Mucosa of rectum (tissue), 2 donors: ENCODE measurements at regions not wholly inside any gene's neighbourhood (a gene's known extent, or its start where the extent isn't known, plus 50 kb on each side); places are given as distances from the start of the nearest gene placed in this dataset.
"Not testable (repeated sequence)": the region's sequence is repeated elsewhere in the genome, so short reads cannot be mapped to it uniquely, and the experiment has no call there.

ENCODE experiments used
- H3K27ac ChIP-seq, 2 donors: one replicate each; pipeline ENCODE4 v1.7.0; 2013; ENCODE audit warnings: inconsistent platforms in 2 of 2, low read depth in 2 of 2, low read length in 2 of 2
- H3K27me3 ChIP-seq, 2 donors: one replicate each; pipeline ENCODE4 v1.7.0; 2013; ENCODE audit warnings: low read length in 2 of 2; ENCODE audit not compliant: control insufficient read depth in 2 of 2, insufficient read depth in 2 of 2
- H3K36me3 ChIP-seq, 2 donors: one replicate each; pipeline ENCODE4 v1.7.0; 2013; ENCODE audit warnings: low read length in 2 of 2; ENCODE audit not compliant: control insufficient read depth in 2 of 2, insufficient read depth in 2 of 2
- H3K4me1 ChIP-seq, 2 donors: one replicate each; pipeline ENCODE4 v1.7.0; 2013; ENCODE audit warnings: low read length in 2 of 2, mild to moderate bottlenecking in 1 of 2; ENCODE audit not compliant: control insufficient read depth in 2 of 2, insufficient read depth in 2 of 2
- H3K4me3 ChIP-seq, 2 donors: one replicate each; pipeline ENCODE4 v1.7.0; 2013; ENCODE audit warnings: low read length in 2 of 2
- H3K9ac ChIP-seq, 2 donors: one replicate each; pipeline ENCODE4 v1.7.0; 2013; ENCODE audit warnings: low read length in 2 of 2, low read depth in 1 of 2, mild to moderate bottlenecking in 1 of 2
- H3K9me3 ChIP-seq, 2 donors: one replicate each; pipeline ENCODE4 v1.7.0; 2013; ENCODE audit warnings: low read length in 2 of 2; ENCODE audit not compliant: control insufficient read depth in 2 of 2
- donor health status: healthy.
- donor health status: Normal muscosa, but diverticular disease.

DNA sequence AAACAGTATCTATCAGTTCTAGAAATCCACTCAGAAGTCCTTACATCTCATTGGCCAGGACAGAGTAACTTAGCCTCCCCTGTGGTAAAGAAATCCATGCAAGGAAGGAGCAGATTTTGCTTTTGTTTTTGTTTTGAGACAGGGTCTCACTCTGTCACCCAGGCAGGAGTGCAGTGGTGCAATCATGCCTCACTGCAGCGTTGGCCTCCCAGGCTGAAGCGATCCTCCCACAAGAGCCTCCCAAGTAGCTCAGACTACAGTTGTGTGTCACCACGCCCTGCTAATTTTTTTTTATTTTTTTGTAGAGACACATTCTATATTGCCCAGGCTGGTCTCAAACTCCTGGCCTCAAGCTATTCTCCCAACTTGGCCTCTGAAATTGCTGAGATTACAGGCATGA is 185.1 kb downstream of the NRP2 start:
- H3K4me1 ChIP-seq, result no peaks in the 10 kb centered on the region
- no peak overlapping the region for H3K4me3 ChIP-seq
- H3K36me3 ChIP-seq, result no peaks in the 10 kb centered on the region
- no peak overlapping the region for H3K27ac ChIP-seq
- no peaks in the 10 kb centered on the region for H3K27me3 ChIP-seq
- no peak overlapping the region for H3K9ac ChIP-seq
- H3K9me3 ChIP-seq, result no peaks in the 10 kb centered on the region

DNA sequence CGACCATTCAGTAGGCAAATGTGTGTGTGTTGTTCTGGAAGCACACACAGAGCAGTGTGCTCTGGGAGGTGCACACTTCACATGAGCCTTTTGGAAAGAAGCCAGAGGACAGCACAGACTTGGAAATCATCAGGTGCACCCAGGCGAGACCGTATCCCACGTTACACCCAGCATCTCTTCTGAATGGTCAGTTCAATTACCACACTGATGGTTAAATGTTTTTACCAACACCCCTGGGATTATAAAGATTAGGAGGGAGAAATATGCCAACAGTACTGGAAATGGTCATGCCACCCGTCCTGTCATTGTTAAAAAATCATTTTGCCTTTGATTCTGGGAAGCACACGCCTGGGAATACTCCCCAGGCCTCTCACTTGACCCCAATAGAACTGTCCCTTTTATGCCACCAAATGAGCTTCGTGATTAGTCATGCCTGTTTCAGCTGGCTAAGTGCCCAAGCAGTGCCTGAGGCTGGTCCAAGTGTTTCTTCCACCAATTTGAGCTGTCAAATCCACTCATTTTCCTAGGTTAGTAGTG is 183.7 kb downstream of the NRP2 start:
- Histone ChIP-seq H3K9ac (no peak overlapping the region), H3K36me3 (no peaks in the 10 kb centered on the region), H3K27me3 (no peaks in the 10 kb centered on the region), H3K4me3 (no peak overlapping the region), H3K9me3 (no peaks in the 10 kb centered on the region), H3K27ac (no peak overlapping the region), H3K4me1 (no peaks in the 10 kb centered on the region)

DNA sequence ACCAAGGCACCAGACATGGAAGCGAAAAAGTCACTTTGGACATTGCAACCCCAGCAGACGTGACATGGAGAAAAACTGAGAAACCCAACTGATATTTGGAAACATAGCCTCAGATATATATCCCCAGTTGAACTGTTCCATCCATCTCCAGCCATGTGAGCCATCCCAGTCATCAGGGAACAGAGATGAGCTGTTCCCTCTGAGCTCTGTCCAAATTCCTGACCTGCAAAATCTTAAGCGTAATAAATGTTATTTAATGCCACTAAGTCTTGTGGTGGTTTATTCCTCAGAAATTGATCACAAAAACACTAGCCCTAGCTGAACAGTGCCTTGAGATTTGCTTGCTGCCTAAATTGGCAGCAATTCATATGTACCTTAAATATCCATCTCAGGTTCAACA is 182.8 kb downstream of the NRP2 start:
- Histone ChIP-seq H3K4me1 (no peaks in the 10 kb centered on the region), H3K27ac (no peak overlapping the region)

DNA sequence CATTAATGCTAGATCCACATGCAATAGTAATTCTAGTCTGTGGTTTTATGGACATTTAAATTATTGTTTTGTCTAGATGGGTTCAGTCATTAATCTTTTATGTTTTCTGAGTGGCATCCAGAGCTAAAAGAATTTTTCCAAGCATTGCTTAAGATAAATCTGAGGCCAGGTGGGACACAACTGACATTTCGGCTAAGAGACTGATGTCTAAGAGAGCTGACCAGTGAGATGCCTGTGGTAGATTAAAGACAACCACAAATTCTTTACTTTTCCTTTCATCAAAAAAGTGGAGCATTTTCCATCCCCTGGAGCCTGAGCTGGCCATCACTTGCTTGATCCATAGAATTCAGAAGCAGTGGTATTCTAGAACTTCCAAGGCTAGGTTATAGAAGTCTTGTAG is 182.2 kb downstream of the NRP2 start:
- Histone ChIP-seq H3K4me3 (no peak overlapping the region), H3K4me1 (no peaks in the 10 kb centered on the region), H3K36me3 (no peaks in the 10 kb centered on the region), H3K27ac (no peak overlapping the region), H3K27me3 (no peaks in the 10 kb centered on the region), H3K9ac (no peak overlapping the region), H3K9me3 (no peaks in the 10 kb centered on the region)

More for the DNA sequence above, 182.8 kb downstream of the NRP2 start:
- Histone ChIP-seq H3K36me3 (no peaks in the 10 kb centered on the region), H3K9me3 (no peaks in the 10 kb centered on the region), H3K27me3 (no peaks in the 10 kb centered on the region), H3K9ac (no peak overlapping the region), H3K4me3 (no peak overlapping the region)

DNA sequence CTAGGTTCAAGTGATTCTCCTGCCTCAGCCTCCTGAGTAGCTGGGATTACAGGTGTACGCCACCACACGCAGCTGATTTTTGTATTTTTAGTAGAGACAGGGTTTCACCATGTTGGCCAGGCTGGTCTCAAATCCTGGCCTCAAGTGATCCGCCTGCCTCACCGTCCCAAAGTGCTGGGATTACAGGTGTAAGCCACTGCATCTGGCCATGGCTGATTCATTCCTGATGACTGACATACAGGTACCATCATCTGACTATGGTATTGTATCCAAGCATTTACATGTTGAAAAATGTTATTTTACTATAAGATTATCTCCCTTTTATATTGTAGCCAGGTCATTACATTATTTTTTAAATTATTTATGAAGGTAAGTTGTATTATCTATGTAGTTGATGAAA is 180.5 kb downstream of the NRP2 start:
- H3K36me3 ChIP-seq, H3K27ac ChIP-seq, H3K27me3 ChIP-seq, H3K9me3 ChIP-seq, H3K4me3 ChIP-seq, H3K9ac ChIP-seq, H3K4me1 ChIP-seq: not testable (repeated sequence)

DNA sequence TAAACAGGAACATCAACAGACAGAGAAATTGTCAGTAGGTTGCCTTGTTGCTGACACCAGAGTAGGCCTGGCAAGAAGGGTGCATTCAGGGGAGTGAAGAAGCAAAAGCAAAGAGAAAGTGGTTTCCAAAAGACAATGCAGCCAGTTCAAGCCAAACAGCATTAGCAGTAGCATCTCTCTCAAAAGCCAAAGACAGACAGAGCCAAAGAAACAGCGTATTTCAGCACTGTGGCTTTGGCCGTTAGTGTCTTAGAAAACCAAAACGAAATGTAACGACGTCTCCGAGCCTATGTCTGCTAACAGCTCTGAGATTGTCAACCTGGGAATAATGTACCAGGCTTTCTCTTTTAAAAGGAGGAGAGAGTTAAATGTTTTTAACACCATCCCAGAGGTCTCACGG is 178.6 kb downstream of the NRP2 start:
- H3K4me1 ChIP-seq, result no peaks in the 10 kb centered on the region
- no peak overlapping the region for H3K9ac ChIP-seq
- H3K9me3 ChIP-seq, result no peaks in the 10 kb centered on the region
- H3K4me3 ChIP-seq, result no peak overlapping the region
- no peaks in the 10 kb centered on the region for H3K36me3 ChIP-seq
- H3K27me3 ChIP-seq, result no peaks in the 10 kb centered on the region
- no peak overlapping the region for H3K27ac ChIP-seq

DNA sequence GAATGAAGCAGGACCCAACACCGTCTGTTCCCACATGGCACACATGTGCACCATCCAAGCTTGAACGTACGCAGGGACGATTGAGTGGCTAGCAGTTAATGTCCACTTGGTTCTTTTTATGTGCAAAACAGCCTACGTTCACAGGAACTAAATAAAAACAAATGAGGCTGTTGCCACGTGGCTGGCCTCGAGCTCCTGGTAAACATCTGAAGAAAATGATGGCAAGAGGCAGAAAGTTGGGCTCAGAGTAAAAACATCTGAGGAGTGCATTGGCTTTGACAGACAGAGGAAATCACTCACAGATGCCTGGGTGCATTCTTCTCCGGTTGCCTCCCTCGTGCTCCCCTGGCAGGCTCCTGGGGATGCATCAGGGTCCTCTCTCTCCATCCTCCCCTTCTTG is 177.9 kb downstream of the NRP2 start:
- H3K4me1 ChIP-seq, result no peaks in the 10 kb centered on the region
- no peak overlapping the region for H3K27ac ChIP-seq
- H3K36me3 ChIP-seq, result no peaks in the 10 kb centered on the region
- no peaks in the 10 kb centered on the region for H3K27me3 ChIP-seq
- H3K9me3 ChIP-seq, result no peaks in the 10 kb centered on the region
- no peak overlapping the region for H3K4me3 ChIP-seq
- H3K9ac ChIP-seq, result no peak overlapping the region

DNA sequence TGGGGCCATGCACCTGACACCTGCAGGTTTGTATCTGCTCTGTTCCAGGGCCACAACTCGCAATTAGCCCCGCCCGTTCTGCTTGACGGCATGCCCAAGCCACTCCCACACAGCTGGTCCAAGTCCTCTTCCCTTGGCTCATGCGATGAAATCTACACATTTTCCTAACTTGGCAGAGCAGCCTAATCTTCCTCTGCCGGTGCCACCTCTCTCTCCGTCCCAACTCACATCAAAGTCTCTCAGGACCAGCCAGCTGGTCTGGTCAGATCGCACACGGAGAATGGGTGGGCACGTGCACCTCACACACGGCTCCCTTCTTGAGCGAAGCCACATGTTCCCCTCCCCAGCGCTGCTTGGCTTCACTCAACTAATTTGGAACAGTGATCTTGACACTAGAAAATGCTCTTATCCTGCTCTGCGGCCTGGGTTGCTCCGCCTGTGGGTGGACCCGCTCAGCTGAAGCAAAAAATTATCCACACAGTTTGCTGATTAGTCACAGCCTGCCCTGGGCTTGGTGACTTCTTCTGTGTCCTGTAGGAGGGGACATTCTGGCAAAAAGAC is 176.7 kb downstream of the NRP2 start:
- Histone ChIP-seq H3K27ac (no peak overlapping the region), H3K9ac (no peak overlapping the region), H3K4me3 (peak overlapping the region in 1 of 2 donors; percentile 41), H3K27me3 (no peaks in the 10 kb centered on the region), H3K9me3 (no peaks in the 10 kb centered on the region), H3K36me3 (no peaks in the 10 kb centered on the region), H3K4me1 (no peaks in the 10 kb centered on the region)

DNA sequence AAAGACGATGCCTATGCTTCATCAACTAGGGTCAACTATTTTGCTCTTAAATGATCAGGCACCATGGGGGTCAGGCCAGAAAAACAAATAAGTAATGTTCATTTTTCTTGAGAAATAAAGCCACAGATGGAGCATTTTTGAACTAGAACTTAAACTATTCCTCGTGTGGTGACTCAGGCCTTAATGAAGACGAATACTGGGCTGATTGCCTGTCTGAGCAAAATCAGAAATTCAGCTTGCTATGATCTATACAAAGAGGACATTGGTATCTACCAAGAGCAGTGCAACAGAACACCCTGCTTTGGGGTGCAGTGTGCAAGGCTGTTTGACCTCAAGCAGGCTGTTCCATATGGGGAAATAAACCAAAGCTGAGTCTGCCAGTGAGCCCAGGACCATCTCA is 176.0 kb downstream of the NRP2 start:
- H3K27ac ChIP-seq, result no peak overlapping the region
- no peaks in the 10 kb centered on the region for H3K9me3 ChIP-seq
- no peak overlapping the region for H3K9ac ChIP-seq
- H3K4me1 ChIP-seq, result no peaks in the 10 kb centered on the region
- no peaks in the 10 kb centered on the region for H3K27me3 ChIP-seq
- H3K36me3 ChIP-seq, result no peaks in the 10 kb centered on the region
- no peak overlapping the region for H3K4me3 ChIP-seq

DNA sequence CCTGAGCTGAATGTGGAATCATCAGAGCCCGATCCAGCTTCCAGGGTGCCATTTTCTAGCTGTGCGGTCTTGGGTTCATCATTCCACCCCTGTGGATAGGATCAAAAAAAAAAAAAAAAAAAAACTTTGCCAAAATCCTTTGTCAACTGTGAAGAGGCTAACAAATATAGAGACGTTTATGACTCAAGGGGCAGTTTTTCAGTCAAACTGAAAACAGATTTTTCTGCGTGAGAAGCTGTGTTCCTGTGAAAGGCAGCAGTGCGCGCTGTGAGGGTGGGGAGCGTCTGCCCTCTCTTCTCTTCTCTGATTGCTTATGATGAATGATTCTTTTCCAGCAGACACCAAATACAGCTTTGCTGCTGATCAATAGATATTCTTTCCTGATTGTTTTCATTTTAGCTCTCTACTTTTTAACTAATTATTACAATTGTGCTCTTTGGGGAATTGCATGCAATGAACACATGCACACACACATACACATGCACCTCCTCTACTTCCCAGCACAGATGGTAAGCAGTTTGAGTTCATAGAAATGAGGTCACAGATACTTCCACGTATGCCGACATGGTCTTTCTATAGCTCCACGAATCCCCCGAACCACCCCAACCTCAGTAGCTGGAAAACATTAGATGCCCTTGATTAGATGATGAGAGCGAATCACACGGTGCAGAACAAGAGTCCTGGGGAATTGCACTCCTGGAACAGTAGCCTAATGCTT is 175.4 kb downstream of the NRP2 start:
- Histone ChIP-seq H3K36me3 (no peaks in the 10 kb centered on the region), H3K9ac (no peak overlapping the region), H3K4me3 (no peak overlapping the region), H3K27me3 (no peaks in the 10 kb centered on the region), H3K27ac (no peak overlapping the region), H3K9me3 (no peaks in the 10 kb centered on the region), H3K4me1 (no peaks in the 10 kb centered on the region)
